ENCODE measurements at regions not wholly inside any gene's neighbourhood (a gene's known extent, or its start where the extent isn't known, plus 50 kb on each side); places are given as distances from the start of the nearest gene placed in this dataset.

- intact Hi-C loops (cut with micrococcal nuclease) = no loop called here
- H3K9me3 ChIP-seq (replicated peaks) = no peaks in the 10 kb centered on the region
- no peaks in the 10 kb centered on the region for H3K4me1 ChIP-seq
Observed at GRCh38 chr10:62618054-62618453, 186.5 kb upstream of the ADO start.

GRCh38 chr10:62618576-62619412 is 185.7 kb upstream of the ADO start:
- DNase-seq = no peak
- TF ChIP-seq CTCF (IDR thresholded peaks at IDR 0.05; ENCODE audit: borderline replicate concordance) = no peak
- no peak overlapping the region for H3K27ac ChIP-seq (replicated peaks)
- intact Hi-C loops (cut with micrococcal nuclease) = no loop called here
- H3K36me3 ChIP-seq = no peaks in the 10 kb centered on the region
- H3K4me3 ChIP-seq = no peak overlapping the region
- H3K27me3 ChIP-seq (ENCODE audit: low read depth) = peaks cover 18% of the 10 kb centered on the region
- H3K9me3 ChIP-seq (replicated peaks) = no peaks in the 10 kb centered on the region
- no peaks in the 10 kb centered on the region for H3K4me1 ChIP-seq

More at GRCh38 chr10:62618054-62618453, 186.5 kb upstream of the ADO start:
- Histone ChIP-seq H3K36me3 (no peaks in the 10 kb centered on the region), H3K27me3 (ENCODE audit: low read depth) (peaks cover 24% of the 10 kb centered on the region), H3K27ac (replicated peaks) (no peak overlapping the region), H3K4me3 (no peak overlapping the region)
- no peak for TF ChIP-seq CTCF (IDR thresholded peaks at IDR 0.05; ENCODE audit: borderline replicate concordance)
- DNase-seq = no peak

GRCh38 chr10:62619413-62619738 is 185.1 kb upstream of the ADO start:
- intact Hi-C loops (cut with micrococcal nuclease) = no loop called here
- no peak for TF ChIP-seq CTCF (IDR thresholded peaks at IDR 0.05; ENCODE audit: borderline replicate concordance)
- Histone ChIP-seq H3K27ac (replicated peaks) (no peak overlapping the region), H3K4me3 (no peak overlapping the region), H3K36me3 (no peaks in the 10 kb centered on the region), H3K27me3 (ENCODE audit: low read depth) (peaks cover 18% of the 10 kb centered on the region), H3K9me3 (replicated peaks) (no peaks in the 10 kb centered on the region), H3K4me1 (no peaks in the 10 kb centered on the region)
- DNase-seq = no peak

GRCh38 chr10:62620491-62620890 is 184.0 kb upstream of the ADO start:
- Histone ChIP-seq H3K27me3 (ENCODE audit: low read depth) (peaks cover 18% of the 10 kb centered on the region), H3K9me3 (replicated peaks) (no peaks in the 10 kb centered on the region), H3K27ac (replicated peaks) (no peak overlapping the region), H3K36me3 (no peaks in the 10 kb centered on the region), H3K4me1 (no peaks in the 10 kb centered on the region), H3K4me3 (no peak overlapping the region)
- intact Hi-C loops (cut with micrococcal nuclease) = no loop called here
- no peak for DNase-seq
- no peak for TF ChIP-seq CTCF (IDR thresholded peaks at IDR 0.05; ENCODE audit: borderline replicate concordance)

GRCh38 chr10:62623223-62623622 is 181.3 kb upstream of the ADO start:
- Histone ChIP-seq H3K4me3 (no peak overlapping the region), H3K36me3 (no peaks in the 10 kb centered on the region), H3K9me3 (replicated peaks) (no peaks in the 10 kb centered on the region), H3K4me1 (no peaks in the 10 kb centered on the region), H3K27ac (replicated peaks) (no peak overlapping the region), H3K27me3 (ENCODE audit: low read depth) (peaks cover 18% of the 10 kb centered on the region)
- intact Hi-C loops (cut with micrococcal nuclease) = no loop called here
- DNase-seq = no peak
- TF ChIP-seq CTCF (IDR thresholded peaks at IDR 0.05; ENCODE audit: borderline replicate concordance) = no peak

Data from left ventricle myocardium inferior (tissue), 1 donor.